ENCODE measurements at regions not wholly inside any gene's neighbourhood (a gene's known extent, or its start where the extent isn't known, plus 50 kb on each side); places are given as distances from the start of the nearest gene placed in this dataset.

DNA sequence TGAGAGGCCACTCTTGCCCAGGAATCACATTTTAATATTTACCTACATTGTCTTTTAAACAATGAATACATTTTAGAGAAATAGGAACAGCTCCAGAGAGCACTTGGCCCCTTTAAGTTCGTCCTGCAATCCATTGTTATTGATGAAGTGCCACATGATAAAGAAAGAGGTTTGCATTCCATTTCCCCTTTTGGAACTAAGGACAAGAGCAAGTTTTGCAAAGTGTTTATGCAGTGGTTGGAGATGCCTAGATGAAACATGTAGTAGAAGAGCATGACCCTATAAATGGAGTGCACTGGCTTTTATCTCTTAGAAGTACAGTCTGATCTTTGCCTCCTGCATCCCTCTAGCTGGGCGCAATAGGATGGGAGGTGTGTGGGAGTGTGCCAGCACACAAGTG lies 118.7 kb upstream of the CNTNAP5 start:
- no peak for TF ChIP-seq HDAC6 (IDR thresholded peaks at IDR 0.05; ENCODE audit: unreplicated experiment)
- TF ChIP-seq, protein P1, sequence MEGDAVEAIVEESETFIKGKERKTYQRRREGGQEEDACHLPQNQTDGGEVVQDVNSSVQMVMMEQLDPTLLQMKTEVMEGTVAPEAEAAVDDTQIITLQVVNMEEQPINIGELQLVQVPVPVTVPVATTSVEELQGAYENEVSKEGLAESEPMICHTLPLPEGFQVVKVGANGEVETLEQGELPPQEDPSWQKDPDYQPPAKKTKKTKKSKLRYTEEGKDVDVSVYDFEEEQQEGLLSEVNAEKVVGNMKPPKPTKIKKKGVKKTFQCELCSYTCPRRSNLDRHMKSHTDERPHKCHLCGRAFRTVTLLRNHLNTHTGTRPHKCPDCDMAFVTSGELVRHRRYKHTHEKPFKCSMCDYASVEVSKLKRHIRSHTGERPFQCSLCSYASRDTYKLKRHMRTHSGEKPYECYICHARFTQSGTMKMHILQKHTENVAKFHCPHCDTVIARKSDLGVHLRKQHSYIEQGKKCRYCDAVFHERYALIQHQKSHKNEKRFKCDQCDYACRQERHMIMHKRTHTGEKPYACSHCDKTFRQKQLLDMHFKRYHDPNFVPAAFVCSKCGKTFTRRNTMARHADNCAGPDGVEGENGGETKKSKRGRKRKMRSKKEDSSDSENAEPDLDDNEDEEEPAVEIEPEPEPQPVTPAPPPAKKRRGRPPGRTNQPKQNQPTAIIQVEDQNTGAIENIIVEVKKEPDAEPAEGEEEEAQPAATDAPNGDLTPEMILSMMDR (IDR thresholded peaks at IDR 0.05 in 2 of 3, conservative IDR thresholded peaks at IDR 0.05 in 1 of 3; ENCODE audit: control insufficient read depth in 2 of 3, extremely low read depth in 1 of 3, insufficient read depth in 1 of 3, low read depth in 3 of 3, low read length in 3 of 3) = no peak
- TF ChIP-seq, protein P2, sequence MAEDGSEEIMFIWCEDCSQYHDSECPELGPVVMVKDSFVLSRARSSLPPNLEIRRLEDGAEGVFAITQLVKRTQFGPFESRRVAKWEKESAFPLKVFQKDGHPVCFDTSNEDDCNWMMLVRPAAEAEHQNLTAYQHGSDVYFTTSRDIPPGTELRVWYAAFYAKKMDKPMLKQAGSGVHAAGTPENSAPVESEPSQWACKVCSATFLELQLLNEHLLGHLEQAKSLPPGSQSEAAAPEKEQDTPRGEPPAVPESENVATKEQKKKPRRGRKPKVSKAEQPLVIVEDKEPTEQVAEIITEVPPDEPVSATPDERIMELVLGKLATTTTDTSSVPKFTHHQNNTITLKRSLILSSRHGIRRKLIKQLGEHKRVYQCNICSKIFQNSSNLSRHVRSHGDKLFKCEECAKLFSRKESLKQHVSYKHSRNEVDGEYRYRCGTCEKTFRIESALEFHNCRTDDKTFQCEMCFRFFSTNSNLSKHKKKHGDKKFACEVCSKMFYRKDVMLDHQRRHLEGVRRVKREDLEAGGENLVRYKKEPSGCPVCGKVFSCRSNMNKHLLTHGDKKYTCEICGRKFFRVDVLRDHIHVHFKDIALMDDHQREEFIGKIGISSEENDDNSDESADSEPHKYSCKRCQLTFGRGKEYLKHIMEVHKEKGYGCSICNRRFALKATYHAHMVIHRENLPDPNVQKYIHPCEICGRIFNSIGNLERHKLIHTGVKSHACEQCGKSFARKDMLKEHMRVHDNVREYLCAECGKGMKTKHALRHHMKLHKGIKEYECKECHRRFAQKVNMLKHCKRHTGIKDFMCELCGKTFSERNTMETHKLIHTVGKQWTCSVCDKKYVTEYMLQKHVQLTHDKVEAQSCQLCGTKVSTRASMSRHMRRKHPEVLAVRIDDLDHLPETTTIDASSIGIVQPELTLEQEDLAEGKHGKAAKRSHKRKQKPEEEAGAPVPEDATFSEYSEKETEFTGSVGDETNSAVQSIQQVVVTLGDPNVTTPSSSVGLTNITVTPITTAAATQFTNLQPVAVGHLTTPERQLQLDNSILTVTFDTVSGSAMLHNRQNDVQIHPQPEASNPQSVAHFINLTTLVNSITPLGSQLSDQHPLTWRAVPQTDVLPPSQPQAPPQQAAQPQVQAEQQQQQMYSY (CRISPR knock-in tag; IDR thresholded peaks at IDR 0.05) = no peak
- TF ChIP-seq, protein P3, sequence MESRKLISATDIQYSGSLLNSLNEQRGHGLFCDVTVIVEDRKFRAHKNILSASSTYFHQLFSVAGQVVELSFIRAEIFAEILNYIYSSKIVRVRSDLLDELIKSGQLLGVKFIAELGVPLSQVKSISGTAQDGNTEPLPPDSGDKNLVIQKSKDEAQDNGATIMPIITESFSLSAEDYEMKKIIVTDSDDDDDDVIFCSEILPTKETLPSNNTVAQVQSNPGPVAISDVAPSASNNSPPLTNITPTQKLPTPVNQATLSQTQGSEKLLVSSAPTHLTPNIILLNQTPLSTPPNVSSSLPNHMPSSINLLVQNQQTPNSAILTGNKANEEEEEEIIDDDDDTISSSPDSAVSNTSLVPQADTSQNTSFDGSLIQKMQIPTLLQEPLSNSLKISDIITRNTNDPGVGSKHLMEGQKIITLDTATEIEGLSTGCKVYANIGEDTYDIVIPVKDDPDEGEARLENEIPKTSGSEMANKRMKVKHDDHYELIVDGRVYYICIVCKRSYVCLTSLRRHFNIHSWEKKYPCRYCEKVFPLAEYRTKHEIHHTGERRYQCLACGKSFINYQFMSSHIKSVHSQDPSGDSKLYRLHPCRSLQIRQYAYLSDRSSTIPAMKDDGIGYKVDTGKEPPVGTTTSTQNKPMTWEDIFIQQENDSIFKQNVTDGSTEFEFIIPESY (IDR thresholded peaks at IDR 0.05) = no peak
- no peak for TF ChIP-seq BHLHE40 (IDR thresholded peaks at IDR 0.05; ENCODE audit: borderline replicate concordance in 1 of 2, low read depth in 2 of 2, low read length in 1 of 2)
- TF ChIP-seq, protein P4, sequence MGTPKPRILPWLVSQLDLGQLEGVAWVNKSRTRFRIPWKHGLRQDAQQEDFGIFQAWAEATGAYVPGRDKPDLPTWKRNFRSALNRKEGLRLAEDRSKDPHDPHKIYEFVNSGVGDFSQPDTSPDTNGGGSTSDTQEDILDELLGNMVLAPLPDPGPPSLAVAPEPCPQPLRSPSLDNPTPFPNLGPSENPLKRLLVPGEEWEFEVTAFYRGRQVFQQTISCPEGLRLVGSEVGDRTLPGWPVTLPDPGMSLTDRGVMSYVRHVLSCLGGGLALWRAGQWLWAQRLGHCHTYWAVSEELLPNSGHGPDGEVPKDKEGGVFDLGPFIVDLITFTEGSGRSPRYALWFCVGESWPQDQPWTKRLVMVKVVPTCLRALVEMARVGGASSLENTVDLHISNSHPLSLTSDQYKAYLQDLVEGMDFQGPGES (IDR thresholded peaks at IDR 0.05) = no peak
- TF ChIP-seq, protein P5, sequence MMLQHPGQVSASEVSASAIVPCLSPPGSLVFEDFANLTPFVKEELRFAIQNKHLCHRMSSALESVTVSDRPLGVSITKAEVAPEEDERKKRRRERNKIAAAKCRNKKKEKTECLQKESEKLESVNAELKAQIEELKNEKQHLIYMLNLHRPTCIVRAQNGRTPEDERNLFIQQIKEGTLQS (IDR thresholded peaks at IDR 0.05; ENCODE audit: borderline replicate concordance, extremely low read depth, low read depth, low read length) = no peak
- TF ChIP-seq POLR2AphosphoS5 (IDR thresholded peaks at IDR 0.05; ENCODE audit: low read length) = no peak
- TF ChIP-seq RAD21 (IDR thresholded peaks at IDR 0.05; ENCODE audit: insufficient read depth, low read depth, low read length) = no peak
